ENCODE measurements at regions not wholly inside any gene's neighbourhood (a gene's known extent, or its start where the extent isn't known, plus 50 kb on each side); places are given as distances from the start of the nearest gene placed in this dataset.

DNA sequence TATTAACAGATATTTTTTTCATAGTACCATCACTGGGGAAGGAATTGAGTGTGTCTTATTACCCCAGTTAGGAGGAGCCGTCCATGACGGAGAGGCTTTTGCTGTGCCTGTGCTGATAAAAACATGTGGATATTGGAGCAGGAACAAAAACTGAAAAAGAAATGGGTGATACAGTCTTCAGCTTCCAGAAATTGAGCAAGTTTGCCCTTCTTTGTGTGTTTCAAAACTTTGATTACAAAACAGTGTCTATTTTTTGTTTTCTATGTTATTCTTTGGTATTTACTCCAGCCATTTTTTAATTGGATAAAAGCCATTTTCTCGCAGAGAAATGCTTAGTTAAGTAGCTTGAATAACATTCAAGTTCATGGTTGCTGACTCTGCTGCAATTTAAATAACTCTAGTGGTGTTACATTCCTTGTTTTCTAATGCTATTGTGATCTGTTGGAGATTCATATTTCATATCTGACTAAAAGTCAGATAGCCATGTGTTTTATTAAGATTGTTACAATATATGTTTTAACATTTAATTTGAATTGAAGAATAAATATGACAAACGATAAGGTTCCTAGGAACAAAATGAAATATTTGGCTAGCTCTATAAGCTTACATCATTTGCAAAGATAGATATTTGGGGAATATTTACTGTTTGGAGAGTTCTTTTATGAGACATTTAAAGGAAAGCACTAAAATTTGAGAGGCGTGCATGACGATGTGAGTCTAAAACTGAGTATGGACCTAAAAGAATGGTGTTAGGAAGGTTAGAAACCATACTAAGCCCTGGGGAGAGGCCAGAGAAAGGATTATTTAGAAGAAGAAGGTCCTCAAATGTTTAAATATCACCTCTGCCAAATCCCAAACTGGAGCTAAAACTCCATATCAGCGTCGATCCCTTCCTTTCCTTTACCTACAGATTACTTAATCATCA lies 747.3 kb upstream of the CELF2 start:
- Histone ChIP-seq H3K36me3 (no peaks in the 10 kb centered on the region), H3K4me1 (no peaks in the 10 kb centered on the region), H3K27me3 (no peaks in the 10 kb centered on the region), H3K27ac (no peak overlapping the region), H3K9me3 (no peaks in the 10 kb centered on the region), H3K4me3 (no peak overlapping the region)
- TF ChIP-seq, protein P1, sequence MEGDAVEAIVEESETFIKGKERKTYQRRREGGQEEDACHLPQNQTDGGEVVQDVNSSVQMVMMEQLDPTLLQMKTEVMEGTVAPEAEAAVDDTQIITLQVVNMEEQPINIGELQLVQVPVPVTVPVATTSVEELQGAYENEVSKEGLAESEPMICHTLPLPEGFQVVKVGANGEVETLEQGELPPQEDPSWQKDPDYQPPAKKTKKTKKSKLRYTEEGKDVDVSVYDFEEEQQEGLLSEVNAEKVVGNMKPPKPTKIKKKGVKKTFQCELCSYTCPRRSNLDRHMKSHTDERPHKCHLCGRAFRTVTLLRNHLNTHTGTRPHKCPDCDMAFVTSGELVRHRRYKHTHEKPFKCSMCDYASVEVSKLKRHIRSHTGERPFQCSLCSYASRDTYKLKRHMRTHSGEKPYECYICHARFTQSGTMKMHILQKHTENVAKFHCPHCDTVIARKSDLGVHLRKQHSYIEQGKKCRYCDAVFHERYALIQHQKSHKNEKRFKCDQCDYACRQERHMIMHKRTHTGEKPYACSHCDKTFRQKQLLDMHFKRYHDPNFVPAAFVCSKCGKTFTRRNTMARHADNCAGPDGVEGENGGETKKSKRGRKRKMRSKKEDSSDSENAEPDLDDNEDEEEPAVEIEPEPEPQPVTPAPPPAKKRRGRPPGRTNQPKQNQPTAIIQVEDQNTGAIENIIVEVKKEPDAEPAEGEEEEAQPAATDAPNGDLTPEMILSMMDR (IDR thresholded peaks at IDR 0.05): no peak
- no peak for TF ChIP-seq POLR2A (IDR thresholded peaks at IDR 0.05)
- no peak for DNase-seq

DNA sequence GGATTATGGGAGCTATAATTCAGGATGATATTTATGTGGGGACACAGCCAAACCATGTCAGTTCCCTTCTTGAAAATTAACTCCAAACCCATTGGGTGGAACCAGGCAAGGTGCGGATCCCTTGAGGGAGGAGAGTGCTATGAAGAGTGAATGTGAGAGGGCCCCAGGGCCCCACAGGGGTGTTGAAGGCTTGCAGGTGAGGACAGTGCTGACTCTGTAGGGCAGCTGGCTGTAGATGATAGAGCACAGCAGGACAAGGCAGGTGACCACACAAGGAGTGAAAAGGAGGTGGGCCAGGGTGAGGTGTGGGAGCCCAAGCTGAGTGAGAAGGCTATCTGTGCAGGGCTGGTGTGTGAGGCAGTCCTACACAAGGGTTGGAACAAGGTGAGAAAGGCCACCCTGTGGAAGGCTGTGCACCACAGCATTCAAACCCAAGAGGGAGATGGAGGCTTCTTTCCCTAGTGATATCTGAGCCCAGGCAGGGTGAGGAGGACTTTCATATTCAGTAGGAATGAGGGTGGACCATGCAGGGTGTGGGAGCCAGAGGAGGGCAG lies 746.0 kb upstream of the CELF2 start:
- no peaks in the 10 kb centered on the region for H3K4me1 ChIP-seq
- no peaks in the 10 kb centered on the region for H3K36me3 ChIP-seq
- H3K27me3 ChIP-seq: no peaks in the 10 kb centered on the region
- no peak overlapping the region for H3K27ac ChIP-seq
- TF ChIP-seq, protein P1 (IDR thresholded peaks at IDR 0.05): no peak
- TF ChIP-seq POLR2A (IDR thresholded peaks at IDR 0.05): no peak
- DNase-seq: no peak
- no peak overlapping the region for H3K4me3 ChIP-seq
- no peaks in the 10 kb centered on the region for H3K9me3 ChIP-seq

DNA sequence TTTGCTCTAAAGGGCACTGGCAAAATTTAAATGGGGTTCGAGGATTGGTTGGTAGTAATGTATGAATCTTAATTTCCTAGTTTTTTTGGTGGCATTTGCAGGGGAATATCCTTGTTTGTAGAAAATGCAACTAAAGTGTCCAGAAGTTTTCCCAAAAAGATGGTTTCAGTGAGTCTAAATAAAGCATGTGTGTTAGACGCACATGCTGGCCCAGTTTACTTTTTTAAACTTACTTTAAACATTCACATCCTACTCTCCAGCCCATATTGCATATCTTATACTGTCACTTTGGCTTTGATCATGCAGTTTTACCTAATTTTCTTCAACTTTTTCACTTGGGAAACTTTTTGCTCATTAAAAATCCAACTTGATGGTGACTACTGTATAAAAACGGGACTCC lies 744.0 kb upstream of the CELF2 start:
- Histone ChIP-seq H3K4me1 (no peaks in the 10 kb centered on the region), H3K4me3 (no peak overlapping the region), H3K27ac (no peak overlapping the region), H3K9me3 (no peaks in the 10 kb centered on the region), H3K36me3 (no peaks in the 10 kb centered on the region), H3K27me3 (no peaks in the 10 kb centered on the region)
- TF ChIP-seq POLR2A (IDR thresholded peaks at IDR 0.05): no peak
- TF ChIP-seq, protein P1 (IDR thresholded peaks at IDR 0.05): no peak
- DNase-seq: no peak

DNA sequence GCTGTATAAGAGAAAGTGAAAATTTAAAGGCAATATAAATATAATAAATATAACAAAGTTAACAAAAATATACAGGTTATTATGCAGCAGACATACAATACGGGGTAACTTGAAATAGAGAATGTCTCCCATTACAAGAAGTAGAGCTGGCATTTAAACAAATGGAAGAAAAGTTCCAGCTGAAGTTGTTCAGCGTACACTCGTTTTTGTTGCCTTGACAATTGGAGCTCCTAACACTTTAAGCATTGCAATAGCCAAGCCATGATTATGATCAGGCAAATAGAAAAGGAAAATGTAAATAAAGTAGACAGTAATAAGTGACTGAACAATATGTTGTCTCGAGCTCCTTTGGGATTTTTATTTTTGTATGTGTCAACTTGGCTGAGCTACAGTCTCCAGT lies 737.8 kb upstream of the CELF2 start:
- no peak overlapping the region for H3K4me3 ChIP-seq
- DNase-seq: no peak
- no peaks in the 10 kb centered on the region for H3K36me3 ChIP-seq
- TF ChIP-seq POLR2A (IDR thresholded peaks at IDR 0.05): no peak
- TF ChIP-seq, protein P1 (IDR thresholded peaks at IDR 0.05): no peak
- no peaks in the 10 kb centered on the region for H3K4me1 ChIP-seq
- H3K27me3 ChIP-seq: no peaks in the 10 kb centered on the region
- no peaks in the 10 kb centered on the region for H3K9me3 ChIP-seq
- H3K27ac ChIP-seq: no peak overlapping the region

DNA sequence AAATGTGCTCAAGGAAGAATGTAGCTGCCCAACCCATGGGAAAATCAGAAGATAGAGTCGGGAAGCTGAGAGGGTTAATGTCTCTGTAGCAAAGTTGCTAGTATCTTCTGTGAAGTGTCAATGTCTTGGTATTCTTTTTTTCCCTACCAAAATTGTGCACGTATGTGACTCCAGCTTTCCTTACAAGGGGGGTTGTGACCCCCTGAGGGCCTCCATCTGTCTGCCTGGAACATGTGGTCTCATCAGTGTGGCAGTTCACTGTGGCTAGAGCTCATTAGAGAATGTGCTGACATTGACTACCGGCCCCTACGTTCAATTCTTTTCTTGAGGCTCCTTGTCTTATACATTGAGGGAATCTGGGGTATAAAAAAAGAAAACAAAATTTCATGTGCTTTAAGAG lies 725.2 kb upstream of the CELF2 start:
- H3K27me3 ChIP-seq: no peaks in the 10 kb centered on the region
- no peak overlapping the region for H3K27ac ChIP-seq
- no peaks in the 10 kb centered on the region for H3K36me3 ChIP-seq
- no peaks in the 10 kb centered on the region for H3K4me1 ChIP-seq
- no peak overlapping the region for H3K4me3 ChIP-seq
- no peak for DNase-seq
- peaks cover 0 to 4% (median 0%) of the 10 kb centered on the region in 4 donors for H3K9me3 ChIP-seq
- no peak for TF ChIP-seq POLR2A (IDR thresholded peaks at IDR 0.05)
- TF ChIP-seq, protein P1 (IDR thresholded peaks at IDR 0.05): no peak
